DMS 273 (cell line): ENCODE measurements at regions not wholly inside any gene's neighbourhood (a gene's known extent, or its start where the extent isn't known, plus 50 kb on each side); places are given as distances from the start of the nearest gene placed in this dataset.
"Not testable (repeated sequence)": the region's sequence is repeated elsewhere in the genome, so short reads cannot be mapped to it uniquely, and the experiment has no call there.

Experiments used
- DNase-seq: peaks from one replicate; lab custom pipeline; 2025; ENCODE audit not compliant: unreplicated experiment; lab: John Stamatoyannopoulos, UW

DNA sequence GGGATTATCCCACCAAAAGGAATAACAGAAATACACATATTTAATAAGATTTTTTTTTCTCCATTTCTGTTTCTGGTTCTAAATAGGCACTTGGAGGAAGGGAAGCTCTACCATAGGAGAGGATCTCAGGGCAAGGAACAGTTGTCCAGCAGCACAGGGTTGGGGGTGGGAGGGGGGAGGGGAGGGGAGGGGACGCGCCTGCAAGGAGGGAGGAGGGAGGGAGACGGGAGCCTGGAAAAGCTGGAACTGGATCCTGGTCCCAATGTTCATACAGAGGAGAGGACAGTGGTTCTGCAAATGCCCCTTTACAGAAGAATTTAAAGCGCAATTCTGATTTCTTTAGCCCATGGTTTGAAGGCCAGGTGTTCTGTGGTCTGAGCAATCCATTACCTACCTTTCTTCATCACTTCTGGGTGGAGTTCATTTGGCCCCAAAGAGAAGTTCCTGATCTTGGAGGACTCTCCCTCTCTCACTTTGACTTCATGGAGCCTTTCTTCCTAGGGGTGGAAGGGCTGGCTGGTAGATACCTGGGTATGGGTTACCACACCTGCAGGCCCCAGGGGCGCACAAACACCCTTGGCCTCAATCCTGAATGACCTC is 348.9 kb upstream of the NCAM1 start:
- DNase-seq, result peak; percentile 21

DNA sequence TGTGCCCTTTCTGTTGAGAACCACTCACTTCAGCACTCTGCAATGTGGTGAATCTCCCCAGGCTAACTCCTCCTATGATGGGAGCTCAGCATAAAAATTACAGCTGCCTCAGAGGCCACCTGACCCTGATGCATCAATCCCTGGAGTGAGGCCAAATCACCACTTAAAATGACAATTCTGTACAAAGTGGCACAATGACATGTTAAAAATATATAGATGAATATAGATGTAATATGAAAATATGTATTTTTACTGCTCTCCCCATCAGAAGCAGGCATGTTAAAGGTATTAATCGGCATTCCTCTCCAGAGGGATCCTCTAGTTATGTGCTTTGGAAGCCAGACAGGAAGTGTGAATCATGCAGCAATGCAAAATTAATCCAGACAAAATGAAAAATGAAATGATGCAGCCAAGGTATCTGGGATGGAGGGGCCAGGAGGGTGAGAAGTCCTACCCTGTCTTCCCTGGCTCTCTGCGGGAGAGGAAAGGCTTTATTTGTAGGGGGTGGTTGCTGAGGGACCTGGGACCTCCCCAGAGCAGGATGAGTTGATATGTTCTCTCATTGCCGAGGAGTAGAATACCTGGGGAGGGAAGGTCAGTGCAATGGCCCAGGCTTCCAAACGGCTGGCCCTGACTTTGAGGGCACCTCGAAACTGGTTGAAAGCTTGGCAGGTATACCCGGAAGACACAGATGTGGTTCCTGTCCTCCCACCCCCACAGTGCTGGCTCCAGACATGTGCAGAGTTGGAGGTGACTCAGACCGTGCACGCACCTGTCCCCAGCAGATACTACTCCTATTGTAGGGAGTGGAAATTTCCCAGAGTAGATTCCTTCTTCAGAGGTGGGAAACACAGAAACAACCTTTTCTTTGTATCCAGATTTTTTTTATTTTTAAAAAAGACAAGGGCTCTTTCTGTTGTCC is 347.9 kb upstream of the NCAM1 start:
- DNase-seq, result no peak

DNA sequence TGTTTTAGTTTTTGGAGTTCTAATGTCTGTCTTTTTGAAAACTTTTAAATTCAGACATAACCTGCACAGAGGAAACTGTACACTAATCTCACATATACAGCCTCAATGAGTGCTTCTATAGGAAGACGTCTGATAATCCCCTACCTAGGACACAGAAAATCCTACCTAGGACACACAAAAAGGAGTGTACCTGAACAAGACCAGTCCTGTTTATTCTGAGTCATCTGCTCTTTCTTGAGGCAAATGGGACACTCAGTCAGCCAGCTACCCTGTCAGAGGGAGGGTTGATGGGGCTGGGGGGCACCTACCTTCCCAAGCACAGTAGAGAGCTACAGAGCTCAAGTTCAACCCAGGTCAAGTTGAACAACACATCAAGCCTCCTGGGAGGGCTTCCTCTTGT is 346.6 kb upstream of the NCAM1 start:
- DNase-seq, result no peak

DNA sequence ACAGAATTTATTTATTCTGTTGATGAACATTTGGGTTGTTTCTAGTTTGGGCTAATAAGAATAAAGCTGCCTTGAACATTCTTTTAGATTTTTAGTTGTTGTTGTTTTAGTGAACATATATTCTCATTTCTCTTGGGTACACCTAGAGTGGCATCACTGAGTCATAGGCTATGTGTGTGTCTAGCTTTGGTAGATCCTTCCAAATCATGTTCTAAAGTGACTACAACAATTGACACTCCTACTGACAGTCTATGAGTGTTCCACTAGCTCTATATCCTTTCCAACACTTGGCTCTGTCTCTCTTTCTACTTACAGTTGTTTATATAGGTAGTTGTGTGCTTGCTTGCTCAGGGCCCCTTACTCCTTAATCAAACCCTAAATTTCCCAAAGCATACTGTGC is 346.0 kb upstream of the NCAM1 start:
- DNase-seq, result no peak

GRCh38 chr11:112615891-112616290 is 345.3 kb upstream of the NCAM1 start:
- DNase-seq, result no peak

- no peak for DNase-seq
Measured at GRCh38 chr11:112616327-112617097, 344.7 kb upstream of the NCAM1 start.

DNA sequence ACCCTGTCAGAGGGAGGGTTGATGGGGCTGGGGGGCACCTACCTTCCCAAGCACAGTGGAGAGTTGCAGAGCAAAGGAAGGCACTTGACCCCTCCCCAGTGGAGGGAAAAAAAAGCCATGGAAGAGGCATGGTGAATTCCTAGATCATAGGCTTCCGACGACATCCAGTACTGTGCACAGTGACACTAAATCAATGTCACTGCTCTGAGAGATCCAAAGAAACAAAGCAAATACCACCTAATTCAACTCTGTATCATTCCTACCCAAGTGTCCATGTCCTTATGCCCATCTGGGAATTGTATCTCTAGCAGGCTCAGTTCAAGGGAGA is 344.2 kb upstream of the NCAM1 start:
- no peak for DNase-seq

GRCh38 chr11:112617977-112618826 is 343.0 kb upstream of the NCAM1 start:
- DNase-seq, result no peak

DNA sequence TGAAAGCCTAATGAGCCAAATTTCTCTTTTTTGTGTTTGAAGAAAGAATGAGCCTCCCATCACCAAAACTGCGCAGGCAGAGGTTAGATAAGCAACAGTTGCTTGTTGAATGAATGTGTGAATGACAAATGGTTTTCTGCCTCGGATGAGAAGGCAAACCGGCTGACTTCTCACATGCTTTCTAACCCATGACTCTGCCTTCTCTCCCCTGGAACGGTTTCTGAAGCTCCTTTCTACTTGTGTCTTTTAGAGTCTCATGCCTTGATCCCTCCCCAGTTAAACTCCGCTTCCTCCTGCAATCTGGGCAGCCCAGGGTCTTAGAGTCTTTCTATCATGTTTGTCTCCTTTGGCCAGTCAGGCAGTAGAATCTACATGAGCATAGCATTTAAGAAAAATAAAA is 342.1 kb upstream of the NCAM1 start:
- no peak for DNase-seq

DNA sequence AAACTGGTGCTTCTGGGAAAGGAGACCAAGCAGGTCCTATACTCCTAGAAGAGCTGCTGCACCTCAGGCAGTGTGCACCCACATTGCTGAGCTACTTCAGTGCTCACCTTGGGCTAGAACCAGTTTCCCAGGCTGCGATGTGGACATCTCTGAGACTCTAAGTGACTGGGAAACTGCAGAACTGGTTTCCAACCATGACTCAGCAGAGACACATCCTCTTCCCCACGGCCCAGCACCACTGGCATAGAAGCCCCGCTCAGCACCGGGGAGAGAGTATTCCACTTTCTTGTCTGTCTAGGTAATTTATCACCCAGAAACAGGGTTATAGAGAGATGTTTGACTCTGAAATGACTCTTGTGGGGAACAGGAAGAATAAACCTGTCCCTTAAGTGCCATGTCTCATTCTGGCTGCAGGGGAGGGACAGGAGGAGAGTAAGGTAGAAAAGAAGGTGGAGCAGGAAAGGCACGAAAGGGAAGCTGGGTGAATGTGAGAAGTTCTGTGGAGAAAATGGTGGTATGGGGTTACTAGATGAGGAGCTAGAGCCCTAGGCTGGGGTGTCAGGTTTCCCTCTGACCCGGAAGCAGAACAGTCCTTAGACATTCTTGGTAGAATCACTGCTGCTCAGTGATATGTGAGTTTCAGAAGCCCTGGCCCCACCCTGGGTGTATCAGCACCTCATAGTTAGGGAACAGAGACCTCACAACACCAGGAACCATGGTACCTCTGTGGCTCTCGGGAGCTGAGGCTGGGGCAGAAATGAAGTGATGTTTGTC is 340.4 kb upstream of the NCAM1 start:
- no peak for DNase-seq

GRCh38 chr11:112623057-112623456 is 338.2 kb upstream of the NCAM1 start:
- no peak for DNase-seq

DNA sequence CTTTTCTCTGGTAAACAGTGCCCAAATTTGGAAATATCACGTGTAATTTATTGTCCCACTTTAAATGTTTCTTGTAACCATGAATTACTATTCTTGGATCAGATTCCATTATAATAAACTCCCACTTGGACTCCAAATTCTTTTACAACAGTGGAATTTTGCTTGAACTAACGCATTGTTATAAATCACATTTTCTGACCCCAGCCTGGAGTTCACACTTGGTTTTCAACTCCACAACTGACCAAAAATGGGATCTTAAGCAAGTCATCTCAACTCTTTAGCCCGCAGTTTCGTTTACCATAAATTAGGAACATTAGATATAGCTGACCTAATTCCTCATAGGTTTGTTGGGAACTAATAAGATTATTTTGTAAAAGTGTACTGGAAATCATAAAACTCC is 336.8 kb upstream of the NCAM1 start:
- no peak for DNase-seq

- not testable (repeated sequence) for DNase-seq
Measured at GRCh38 chr11:112624971-112625370, 336.2 kb upstream of the NCAM1 start.

DNA sequence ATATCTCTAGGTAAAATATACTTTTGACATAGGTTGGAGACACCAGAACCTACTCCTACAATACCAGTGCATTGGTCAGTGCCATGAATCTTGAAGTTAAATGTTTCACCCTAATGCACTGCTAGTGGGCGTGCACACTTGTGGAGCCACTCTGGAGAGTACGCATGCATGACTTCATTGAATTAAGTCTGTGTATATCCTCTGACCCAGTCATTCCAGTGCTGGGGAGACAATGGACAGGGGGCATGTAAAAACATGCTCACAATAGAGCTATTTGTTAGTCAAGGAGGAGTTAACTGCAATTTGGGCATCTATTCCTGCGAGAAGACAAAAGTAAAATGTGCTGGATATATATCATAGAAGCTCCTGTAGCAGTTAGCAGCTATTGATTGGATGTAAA is 335.4 kb upstream of the NCAM1 start:
- DNase-seq, result no peak

GRCh38 chr11:112626731-112627130 is 334.5 kb upstream of the NCAM1 start:
- DNase-seq, result no peak

DNA sequence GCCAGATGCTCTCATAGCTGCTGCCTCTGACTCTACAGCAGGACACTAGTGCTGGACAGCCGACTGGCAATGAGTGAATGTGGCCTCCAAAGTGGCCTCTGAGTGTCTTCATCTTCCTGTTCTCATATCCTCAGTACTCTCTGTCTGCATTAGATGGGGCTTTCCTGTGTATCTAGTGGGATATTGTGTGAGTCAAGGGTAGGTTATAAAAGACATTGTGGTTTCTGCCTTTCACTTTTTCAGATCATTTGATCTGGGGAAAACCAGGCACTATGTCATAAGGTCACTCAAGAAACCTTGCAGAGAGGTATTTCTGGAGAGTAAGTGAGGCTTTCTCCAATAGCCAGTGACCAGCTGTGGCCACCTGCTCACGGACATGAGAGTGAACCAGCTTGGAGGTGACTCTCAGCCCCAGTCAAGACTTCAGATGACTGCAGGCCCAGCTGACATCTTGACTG is 333.6 kb upstream of the NCAM1 start:
- no peak for DNase-seq

DNA sequence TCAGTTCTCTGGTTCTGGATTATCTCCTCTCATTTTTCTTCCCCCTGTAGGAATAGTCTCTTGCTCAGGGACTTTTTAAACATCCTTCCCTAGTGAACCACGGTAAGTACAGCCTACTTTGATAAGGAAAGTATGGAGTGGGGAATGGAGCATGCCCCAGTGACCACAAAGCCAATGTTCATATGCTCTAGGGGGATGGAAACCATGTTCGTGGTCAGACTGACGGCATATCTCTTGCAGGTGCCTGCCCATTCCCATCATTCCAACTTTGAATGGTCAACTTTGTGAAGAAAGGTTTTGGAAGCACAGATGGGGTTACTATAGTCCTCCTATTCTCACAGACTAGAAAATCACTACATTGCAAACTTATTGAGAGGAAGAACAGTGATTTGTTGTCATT is 332.5 kb upstream of the NCAM1 start:
- no peak for DNase-seq

DNA sequence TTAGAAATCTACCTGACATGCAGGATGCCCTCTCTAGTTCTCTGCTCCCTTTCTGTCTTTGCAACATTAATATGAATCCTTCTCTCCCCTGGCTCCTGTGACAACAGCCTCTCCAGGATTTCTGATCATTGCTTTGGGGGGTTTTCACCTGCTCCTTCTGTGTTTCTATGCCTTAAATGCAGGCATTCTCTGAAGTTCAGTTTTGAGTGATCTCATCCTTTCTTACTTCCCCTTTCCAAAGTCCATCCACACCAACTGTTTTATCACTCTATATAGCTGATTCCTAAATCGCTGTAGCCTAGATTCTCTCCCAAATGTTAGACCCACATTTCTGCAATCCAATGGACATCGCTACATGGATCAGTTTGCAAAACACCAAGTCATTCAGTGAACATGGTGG is 330.7 kb upstream of the NCAM1 start:
- no peak for DNase-seq

GRCh38 chr11:112631333-112631732 is 329.9 kb upstream of the NCAM1 start:
- no peak for DNase-seq

- no peak for DNase-seq
Measured at GRCh38 chr11:112632866-112633505, 328.2 kb upstream of the NCAM1 start.
